GM12892 (cell line): ENCODE measurements at regions not wholly inside any gene's neighbourhood (a gene's known extent, or its start where the extent isn't known, plus 50 kb on each side); places are given as distances from the start of the nearest gene placed in this dataset.
"Not testable (repeated sequence)": the region's sequence is repeated elsewhere in the genome, so short reads cannot be mapped to it uniquely, and the experiment has no call there.

Experiments
- DNase-seq: peaks from one replicate; pipeline ENCODE4 v3.0.0; 2011; ENCODE audit not compliant: insufficient read length
- FAIRE-seq: peaks from 2 replicates; lab custom pipeline; 2011; peaks lifted over from hg19 to GRCh38; lab: Jason Lieb, UNC
- POLR2A ChIP-seq: IDR thresholded peaks from 2 replicates; pipeline ENCODE4 v1.6.1; 2011; ENCODE audit warnings: low read depth, low read length, control low read depth
- POLR2AphosphoS5 ChIP-seq: IDR thresholded peaks from 2 replicates; pipeline ENCODE4 v1.6.1; 2011; ENCODE audit warnings: low read depth, low read length, control low read depth
- TAF1 ChIP-seq: IDR thresholded peaks from 2 replicates; pipeline ENCODE4 v1.6.1; 2011; ENCODE audit warnings: low read depth, mild to moderate bottlenecking, control low read depth, low read length, borderline replicate concordance

DNA sequence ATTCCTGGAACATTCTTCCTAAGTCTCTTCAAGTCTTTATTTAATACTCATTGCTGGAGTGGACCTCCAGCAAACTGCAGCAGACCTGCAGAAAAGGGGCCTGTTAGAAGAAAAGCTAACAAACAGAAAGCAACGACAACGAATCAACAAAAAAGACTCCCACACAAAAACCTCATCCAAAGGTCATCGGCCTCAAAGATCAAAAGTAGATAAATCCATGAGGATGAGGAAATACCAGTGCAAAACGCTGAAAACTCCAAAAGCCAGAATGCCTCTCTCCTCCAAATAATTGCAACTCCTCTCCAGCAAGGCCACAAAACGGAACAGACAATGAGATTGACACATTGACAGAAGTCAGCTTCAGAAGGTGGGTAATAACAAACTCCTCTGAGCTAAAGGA lies 472.2 kb downstream of the C12orf50 start:
- FAIRE-seq, result no peak
- TF ChIP-seq POLR2A, result no peak
- no peak for TF ChIP-seq TAF1
- TF ChIP-seq POLR2AphosphoS5, result no peak
- DNase-seq, result no peak

DNA sequence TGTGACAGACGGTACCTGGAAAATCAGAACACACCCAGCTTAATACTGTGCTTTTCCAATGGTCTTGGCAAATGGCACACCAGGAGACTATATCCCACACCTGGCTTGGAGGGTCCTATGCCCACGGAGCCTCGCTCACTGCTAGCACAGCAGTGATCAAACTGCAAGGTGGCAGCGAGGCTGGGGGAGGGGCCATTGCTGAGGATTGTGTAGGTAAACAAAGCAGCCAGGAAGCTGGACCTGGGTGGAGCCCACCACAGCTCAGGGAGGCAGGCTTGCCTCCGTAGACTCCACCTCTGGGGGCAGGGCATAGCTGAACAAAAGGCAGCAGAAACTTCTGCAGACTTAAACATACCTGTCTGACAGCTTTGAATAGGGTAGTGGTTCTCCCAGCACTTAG lies 498.0 kb downstream of the C12orf50 start:
- DNase-seq, FAIRE-seq: not testable (repeated sequence)

DNA sequence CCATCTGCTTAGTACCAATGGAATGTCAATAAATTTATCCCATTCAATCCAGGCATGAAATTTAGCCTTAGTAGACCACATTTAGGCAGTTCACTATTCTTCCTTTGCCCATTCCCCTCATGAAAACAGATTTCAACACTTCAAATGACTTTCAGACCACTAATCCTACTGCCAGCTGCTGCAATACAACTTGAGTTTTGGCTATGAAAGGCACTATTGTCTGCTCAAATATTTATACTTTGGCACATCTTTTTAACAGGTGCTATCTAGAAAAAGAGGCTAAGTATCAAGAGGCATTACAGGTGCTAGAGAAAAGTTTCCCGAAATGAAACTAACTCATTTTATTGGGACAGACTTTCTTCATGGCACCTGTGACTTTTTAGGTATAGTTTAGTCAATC lies 499.8 kb downstream of the C12orf50 start:
- DNase-seq (no peak), FAIRE-seq (no peak)
- no peak for TF ChIP-seq POLR2A
- TF ChIP-seq TAF1, result no peak
- no peak for TF ChIP-seq POLR2AphosphoS5

DNA sequence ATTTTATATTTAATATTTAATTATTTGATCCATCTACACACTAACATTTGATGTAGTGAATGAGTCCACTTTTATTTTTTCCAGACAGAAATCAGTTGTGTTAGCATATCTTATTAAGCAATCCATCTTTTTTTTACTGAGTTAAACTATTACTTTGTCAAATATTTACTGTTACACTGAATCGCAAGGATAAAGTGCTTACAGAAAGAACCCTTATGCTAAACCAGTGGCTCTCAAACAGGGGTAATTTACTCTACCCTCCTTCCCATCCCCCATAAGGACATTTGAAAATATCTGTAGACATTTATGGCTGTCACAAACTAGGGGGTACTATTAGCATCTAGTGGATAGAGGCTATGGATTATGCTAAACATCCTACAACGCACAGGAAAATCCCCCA lies 508.2 kb downstream of the C12orf50 start:
- DNase-seq (no peak), FAIRE-seq (no peak)
- TF ChIP-seq POLR2AphosphoS5 (no peak), TAF1 (no peak), POLR2A (no peak)

DNA sequence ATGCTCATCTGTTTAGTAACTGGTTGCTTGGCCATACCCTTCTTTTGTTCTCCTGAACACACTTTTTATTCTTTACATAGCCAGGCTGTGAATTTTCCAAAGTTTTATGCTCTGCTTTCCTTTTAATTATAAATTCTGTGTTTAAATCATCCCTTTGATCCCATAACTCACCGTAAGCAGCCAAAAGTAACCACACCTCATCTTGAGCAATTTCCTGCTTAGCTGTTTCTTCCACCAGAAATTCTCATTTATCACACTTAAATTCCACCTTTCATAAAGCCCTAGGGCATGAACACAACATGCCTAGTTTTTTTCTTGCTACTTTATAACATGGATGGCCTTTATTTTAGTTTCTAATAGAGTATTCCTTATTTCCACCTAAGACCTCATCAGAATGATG lies 510.7 kb downstream of the C12orf50 start:
- TF ChIP-seq TAF1 (no peak), POLR2AphosphoS5 (no peak), POLR2A (no peak)
- DNase-seq, result no peak
- FAIRE-seq, result no peak

DNA sequence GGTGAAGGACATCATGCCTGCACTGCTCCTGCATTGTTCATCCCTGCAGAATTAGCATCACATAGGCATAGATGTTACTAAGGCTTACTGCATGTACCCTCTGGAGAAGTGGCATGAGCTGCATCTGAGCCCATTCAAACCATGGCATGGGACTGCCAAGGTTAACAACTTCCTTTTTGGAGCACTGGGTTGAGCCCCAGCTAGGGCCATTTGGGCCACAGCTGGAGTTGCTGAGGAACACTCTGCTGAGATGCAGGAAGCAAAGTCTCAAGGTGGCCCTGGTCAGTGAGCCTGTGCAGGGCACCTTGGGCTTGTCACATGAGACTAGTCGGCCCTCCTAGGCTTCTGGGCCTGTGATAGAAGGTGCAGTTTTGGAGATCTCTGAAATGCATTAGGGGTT lies 511.2 kb downstream of the C12orf50 start:
- no peak for TF ChIP-seq POLR2A
- no peak for TF ChIP-seq TAF1
- no peak for TF ChIP-seq POLR2AphosphoS5
- FAIRE-seq (no peak), DNase-seq (no peak)

DNA sequence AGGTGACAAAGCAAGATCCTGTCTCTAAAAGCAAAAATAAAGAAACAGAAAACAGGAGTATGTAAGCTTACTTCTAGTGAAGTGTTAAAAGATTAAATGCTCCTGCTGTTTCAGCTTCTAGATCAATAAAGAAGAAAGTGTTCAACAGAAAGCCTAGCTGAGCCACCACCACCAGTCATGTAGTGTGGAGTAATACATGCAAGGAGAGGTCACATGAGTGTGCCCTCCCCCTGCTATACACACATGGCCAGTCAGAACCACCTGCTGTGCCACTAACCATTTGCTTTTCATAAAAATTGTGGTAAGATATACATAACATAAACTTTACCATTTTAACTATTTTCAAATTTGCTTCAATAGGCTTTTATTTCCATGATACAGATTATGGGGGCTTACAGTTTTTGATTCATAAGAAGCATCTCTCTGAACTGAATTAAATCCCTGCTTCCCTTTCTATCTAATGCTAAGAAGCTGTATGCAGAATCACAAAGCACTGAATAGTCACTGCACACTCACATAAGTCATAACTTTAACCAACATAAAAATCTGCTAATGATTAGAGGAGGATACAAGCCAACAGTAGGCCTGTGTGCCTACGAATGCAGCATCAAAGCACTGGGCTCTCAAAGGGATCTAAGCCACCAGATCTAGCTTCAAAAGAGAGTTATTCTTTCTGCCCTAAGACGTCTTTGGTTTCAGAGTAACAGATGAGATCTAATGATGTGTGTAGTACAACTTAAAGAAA lies 515.5 kb downstream of the C12orf50 start:
- FAIRE-seq (no peak), DNase-seq (no peak)
- no peak for TF ChIP-seq TAF1
- TF ChIP-seq POLR2AphosphoS5, result no peak
- TF ChIP-seq POLR2A, result no peak

DNA sequence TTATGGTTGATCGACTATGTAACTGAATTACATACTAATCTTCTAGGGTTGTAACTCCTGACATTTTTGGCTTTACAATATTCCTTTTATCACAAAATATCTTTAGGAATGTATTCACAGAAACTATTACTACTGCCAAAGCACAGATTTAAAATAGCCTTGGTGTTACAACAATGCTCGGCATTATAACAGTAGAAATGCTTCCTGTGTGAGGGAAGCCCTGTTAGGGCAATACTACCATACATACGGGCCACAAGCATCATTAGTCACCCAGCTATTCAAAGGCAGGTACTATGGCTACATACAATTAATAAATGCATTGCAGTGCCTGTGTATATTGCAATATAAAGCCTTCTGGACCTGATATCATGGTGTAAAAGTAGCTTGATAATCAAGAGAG lies 517.8 kb downstream of the C12orf50 start:
- FAIRE-seq (no peak), DNase-seq (no peak)
- TF ChIP-seq POLR2A, result no peak
- no peak for TF ChIP-seq POLR2AphosphoS5
- TF ChIP-seq TAF1, result no peak

DNA sequence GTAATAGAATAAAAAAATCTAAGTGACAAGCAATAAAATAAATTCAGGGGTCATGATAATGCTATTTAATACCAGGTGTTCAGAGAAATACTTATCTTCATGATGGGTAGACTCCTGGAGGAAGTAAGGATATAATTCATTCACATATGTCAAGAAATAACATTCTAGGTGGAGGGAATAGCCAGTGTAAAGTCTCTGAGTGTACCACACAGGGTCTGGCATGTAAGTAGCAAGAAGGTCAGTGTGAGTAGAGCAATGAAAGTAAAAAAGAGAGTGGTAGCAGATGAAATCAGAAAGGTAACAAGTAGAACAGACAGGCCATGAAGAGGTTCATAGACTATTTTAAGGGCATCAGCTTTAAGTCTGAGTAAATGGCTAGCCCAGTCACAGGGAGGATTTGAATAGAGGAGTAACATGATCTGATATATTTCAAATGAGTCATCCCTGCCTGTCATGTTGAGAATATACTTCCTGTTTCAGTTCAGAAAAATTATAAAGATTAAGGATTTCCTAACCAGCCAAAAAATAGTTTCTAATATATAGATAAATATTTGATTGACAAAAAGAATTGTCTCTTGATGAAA lies 519.9 kb downstream of the C12orf50 start:
- DNase-seq, result no peak
- TF ChIP-seq POLR2AphosphoS5, result no peak
- no peak for TF ChIP-seq TAF1
- TF ChIP-seq POLR2A, result no peak
- no peak for FAIRE-seq

DNA sequence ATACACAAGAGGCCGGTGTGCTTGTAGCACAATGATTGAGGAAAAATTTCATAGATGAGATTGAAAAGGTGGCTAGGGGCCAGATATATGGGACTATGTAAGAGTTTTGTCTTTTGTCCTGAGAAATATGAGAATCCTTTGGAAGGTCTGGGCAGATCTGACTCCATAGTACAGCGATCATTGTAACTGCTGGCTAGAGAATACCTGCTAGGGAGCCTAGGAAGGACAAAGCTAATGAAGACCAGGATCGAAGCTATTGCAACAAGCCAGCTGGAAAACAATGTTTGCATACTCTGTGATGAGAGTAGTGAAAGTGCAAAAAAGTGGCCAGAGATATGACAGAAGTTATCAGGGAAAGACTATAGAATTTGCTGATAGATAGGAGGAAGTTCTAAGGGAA lies 537.6 kb downstream of the C12orf50 start:
- TF ChIP-seq TAF1 (no peak), POLR2A (no peak), POLR2AphosphoS5 (no peak)
- no peak for FAIRE-seq
- no peak for DNase-seq

DNA sequence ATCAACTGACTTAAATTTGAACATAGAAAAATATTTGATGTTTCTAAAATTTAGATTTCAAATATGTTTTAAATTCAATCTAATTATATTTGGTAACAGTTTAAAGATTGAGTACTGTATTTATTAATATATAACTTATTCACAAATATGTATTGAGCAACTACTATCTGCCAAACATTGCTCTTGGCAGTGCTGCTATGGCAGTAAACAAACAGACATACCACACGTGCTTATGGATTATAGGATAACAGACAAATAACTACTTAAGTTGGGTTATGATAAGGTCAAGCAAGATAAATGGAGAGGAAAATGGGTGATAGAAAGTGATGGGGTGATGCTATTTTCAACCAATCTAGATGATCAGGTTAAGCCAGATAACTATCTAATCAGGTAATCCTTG lies 538.1 kb downstream of the C12orf50 start:
- DNase-seq (no peak), FAIRE-seq (no peak)
- no peak for TF ChIP-seq TAF1
- TF ChIP-seq POLR2AphosphoS5, result no peak
- no peak for TF ChIP-seq POLR2A

DNA sequence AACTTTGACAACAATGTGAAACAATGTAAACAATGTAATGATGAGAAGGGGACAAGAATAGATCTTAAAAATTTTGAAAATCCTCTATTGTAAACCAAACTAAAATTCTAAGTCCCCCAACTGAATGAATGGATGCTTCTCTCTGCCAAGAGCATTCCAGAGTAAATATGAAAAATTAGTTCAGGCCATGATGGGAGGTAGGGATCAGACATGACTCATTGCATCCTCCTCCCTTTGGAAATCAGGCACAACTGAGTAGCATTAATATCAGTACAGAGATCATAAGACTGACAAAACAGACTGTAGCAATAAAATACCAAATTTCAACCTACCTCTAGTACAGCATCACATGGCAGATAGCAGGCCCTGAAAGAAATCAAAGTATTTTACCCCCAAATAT lies 559.9 kb downstream of the C12orf50 start:
- FAIRE-seq (no peak), DNase-seq (no peak)
- TF ChIP-seq POLR2AphosphoS5, result no peak
- TF ChIP-seq TAF1, result no peak
- TF ChIP-seq POLR2A, result no peak

DNA sequence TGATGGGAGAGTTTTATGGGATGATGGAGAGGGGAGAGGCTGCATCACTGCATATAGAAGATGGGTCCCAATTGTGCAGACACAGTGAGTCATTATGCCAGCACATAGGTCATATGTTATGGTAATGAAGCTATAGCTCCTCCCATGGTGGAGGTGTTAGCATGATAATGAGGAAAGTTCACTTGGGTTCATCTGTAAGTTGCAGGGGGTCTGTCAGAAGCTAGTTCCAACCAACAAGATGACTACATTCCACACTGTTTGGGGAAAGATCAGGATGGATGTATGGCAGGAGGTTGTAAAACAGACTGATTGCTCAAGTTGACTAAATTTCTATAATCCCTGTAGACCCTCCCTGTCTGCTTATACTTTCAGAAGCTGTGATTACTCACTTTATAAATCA lies 561.3 kb downstream of the C12orf50 start:
- FAIRE-seq (no peak), DNase-seq (no peak)
- TF ChIP-seq TAF1, result no peak
- no peak for TF ChIP-seq POLR2AphosphoS5
- no peak for TF ChIP-seq POLR2A
